Keratinocyte (primary cell): ENCODE measurements at regions not wholly inside any gene's neighbourhood (a gene's known extent, or its start where the extent isn't known, plus 50 kb on each side); places are given as distances from the start of the nearest gene placed in this dataset.

Experiments
- DNase-seq: peaks from one replicate; pipeline ENCODE4 v3.0.0-alpha.2; 2011; ENCODE audit warnings: low read depth, missing footprints, low spot score
- FAIRE-seq: peaks from 2 replicates; lab custom pipeline; 2011; peaks lifted over from hg19 to GRCh38; lab: Jason Lieb, UNC
- H2AFZ ChIP-seq: 2 replicates; pipeline ENCODE4 v1.6.0; 2012; ENCODE audit warnings: low read length, control low read depth, inconsistent platforms; ENCODE audit not compliant: control insufficient read depth
- H3K27ac ChIP-seq: 2 replicates; pipeline ENCODE4 v1.5.1; 2011; ENCODE audit warnings: low read length; ENCODE audit not compliant: control insufficient read depth, insufficient read depth
- H3K27me3 ChIP-seq: 3 replicates; pipeline ENCODE4 v1.6.0; 2011; ENCODE audit warnings: low read length; ENCODE audit not compliant: control insufficient read depth, insufficient read depth; ENCODE audit errors: extremely low read depth
- H3K36me3 ChIP-seq, 2 experiments: 2 replicates in 1 of 2; 3 replicates in 1 of 2; pipeline ENCODE4 v1.5.1; 2011; ENCODE audit warnings: low read length in 2 of 2, mild to moderate bottlenecking in 1 of 2; ENCODE audit not compliant: control insufficient read depth in 2 of 2, insufficient read depth in 2 of 2; ENCODE audit errors: extremely low read depth in 1 of 2
- H3K4me1 ChIP-seq: 3 replicates; pipeline ENCODE4 v1.5.1; 2011; ENCODE audit warnings: low read length; ENCODE audit not compliant: control insufficient read depth, insufficient read depth; ENCODE audit errors: extremely low read depth
- H3K4me2 ChIP-seq: 3 replicates; pipeline ENCODE4 v1.6.0; 2011; ENCODE audit warnings: low read depth, low read length; ENCODE audit not compliant: control insufficient read depth, insufficient read depth; ENCODE audit errors: extremely low read depth
- H3K4me3 ChIP-seq, 3 experiments: fragments of 200-600 bp in 1 of 3; sonication (generic) in 1 of 3; 2 replicates in 2 of 3; 3 replicates in 1 of 3; pipeline ENCODE4 v1.5.1; 2011 to 2016; ENCODE audit warnings: low read length in 3 of 3, mild to moderate bottlenecking in 3 of 3, control low read depth in 2 of 3, inconsistent platforms in 1 of 3, low read depth in 1 of 3, mixed read lengths in 1 of 3, mixed run types in 1 of 3, moderate library complexity in 1 of 3; ENCODE audit not compliant: control insufficient read depth in 2 of 3, insufficient read depth in 2 of 3; ENCODE audit errors: extremely low read depth in 1 of 3
- H3K79me2 ChIP-seq: 2 replicates; pipeline ENCODE4 v1.6.0; 2012; ENCODE audit warnings: low read length; ENCODE audit not compliant: control insufficient read depth, insufficient read depth
- H3K9ac ChIP-seq: 3 replicates; pipeline ENCODE4 v1.6.0; 2011; ENCODE audit warnings: low read length; ENCODE audit not compliant: control insufficient read depth, insufficient read depth; ENCODE audit errors: extremely low read depth
- H3K9me1 ChIP-seq: 3 replicates; pipeline ENCODE4 v1.6.0; 2011; ENCODE audit warnings: low read length; ENCODE audit not compliant: control insufficient read depth, insufficient read depth; ENCODE audit errors: extremely low read depth
- H3K9me3 ChIP-seq: 2 replicates; pipeline ENCODE4 v1.5.1; 2012; ENCODE audit warnings: low read depth, low read length; ENCODE audit not compliant: control insufficient read depth
- H4K20me1 ChIP-seq: 3 replicates; pipeline ENCODE4 v1.6.0; 2011; ENCODE audit warnings: low read length; ENCODE audit not compliant: control insufficient read depth, insufficient read depth; ENCODE audit errors: extremely low read depth
- CTCF ChIP-seq, 3 experiments: IDR thresholded peaks in 1 of 3; conservative IDR thresholded peaks in 1 of 3; optimal IDR thresholded peaks in 1 of 3; 2 replicates in 2 of 3; 3 replicates in 1 of 3; pipeline versions ENCODE3 to v1.5.1; 2011; ENCODE audit warnings: low read length in 3 of 3, mild to moderate bottlenecking in 3 of 3, moderate library complexity in 2 of 3, control low read depth in 1 of 3, inconsistent platforms in 1 of 3; ENCODE audit not compliant: insufficient read depth in 2 of 3; ENCODE audit errors: extremely low read depth in 1 of 3
- EZH2 ChIP-seq: IDR thresholded peaks from one replicate; pipeline ENCODE4 v1.6.1; 2012; ENCODE audit warnings: inconsistent platforms, mild to moderate bottlenecking, low read length, moderate library complexity
- dilution Hi-C: fragments of 300-500 bp; cut with MboI; formaldehyde crosslinking; loops from one replicate; pipeline ENCODE4 v1.7.0; 2020; ENCODE audit warnings: low sequenced_read_pairs; ENCODE audit not compliant: extremely low pct_ligation_motif_present

GRCh38 chr16:54519161-54519695 lies 232.6 kb upstream of the IRX3 start:
- no peak overlapping the region for H3K9ac ChIP-seq
- no peaks in the 10 kb centered on the region for H3K9me1 ChIP-seq
- H3K4me3 ChIP-seq = no peak overlapping the region
- TF ChIP-seq CTCF (optimal IDR thresholded peaks at IDR 0.05 in 1 of 3, IDR thresholded peaks at IDR 0.05 in 1 of 3, conservative IDR thresholded peaks at IDR 0.05 in 1 of 3; ENCODE audit: extremely low read depth in 1 of 3, insufficient read depth in 2 of 3, low read length in 3 of 3) (no peak), EZH2 (no peak)
- no peaks in the 10 kb centered on the region for H3K9me3 ChIP-seq
- H3K27me3 ChIP-seq = no peaks in the 10 kb centered on the region
- no peak overlapping the region for H3K27ac ChIP-seq
- dilution Hi-C loops = no loop called here
- DNase-seq (no peak), FAIRE-seq (no peak)
- no peaks in the 10 kb centered on the region for H3K36me3 ChIP-seq
- no peak overlapping the region for H2AFZ ChIP-seq
- no peak overlapping the region for H3K4me2 ChIP-seq
- H4K20me1 ChIP-seq = no peaks in the 10 kb centered on the region
- H3K4me1 ChIP-seq = no peaks in the 10 kb centered on the region
- H3K79me2 ChIP-seq = no peaks in the 10 kb centered on the region

- dilution Hi-C loops = no loop called here
- Histone ChIP-seq H3K36me3 (no peaks in the 10 kb centered on the region), H3K27me3 (no peaks in the 10 kb centered on the region), H3K9me1 (no peaks in the 10 kb centered on the region), H3K4me1 (no peaks in the 10 kb centered on the region), H3K9ac (no peak overlapping the region), H3K79me2 (no peaks in the 10 kb centered on the region), H3K4me2 (no peak overlapping the region), H2AFZ (no peak overlapping the region), H3K4me3 (no peak overlapping the region), H4K20me1 (no peaks in the 10 kb centered on the region), H3K27ac (no peak overlapping the region), H3K9me3 (no peaks in the 10 kb centered on the region)
- DNase-seq = no peak
- no peak for TF ChIP-seq CTCF (optimal IDR thresholded peaks at IDR 0.05 in 1 of 3, IDR thresholded peaks at IDR 0.05 in 1 of 3, conservative IDR thresholded peaks at IDR 0.05 in 1 of 3; ENCODE audit: extremely low read depth in 1 of 3, insufficient read depth in 2 of 3, low read length in 3 of 3)
- no peak for TF ChIP-seq EZH2
- FAIRE-seq = no peak
Observed at GRCh38 chr16:54517181-54517580, 230.6 kb upstream of the IRX3 start.
